Thoracic aorta (tissue), 2 donors: ENCODE measurements at regions not wholly inside any gene's neighbourhood (a gene's known extent, or its start where the extent isn't known, plus 50 kb on each side); places are given as distances from the start of the nearest gene placed in this dataset.

Experiments used
- ATAC-seq: fragments of 150-250 bp; one replicate; pipeline ENCODE4 v1.8.0; 2017; ENCODE audit warnings: low read depth; ENCODE audit not compliant: insufficient number of reproducible peaks, low FRiP score
- DNase-seq: peaks from one replicate; pipeline ENCODE4 v3.0.0-alpha.2; 2020; ENCODE audit warnings: low spot score
- H3K27ac ChIP-seq, 2 donors: fragments of 200-600 bp; sonication (generic); 1 replicate in 1 of 2; 2 replicates in 1 of 2; pipeline ENCODE4 v1.5.1; 2016; ENCODE audit warnings: mild to moderate bottlenecking in 2 of 2, moderate library complexity in 2 of 2
- H3K27me3 ChIP-seq: fragments of 200-600 bp; sonication (generic); replicated peaks from 2 replicates; pipeline ENCODE4 v1.6.0; 2016; ENCODE audit warnings: mild to moderate bottlenecking; ENCODE audit not compliant: insufficient read depth
- H3K36me3 ChIP-seq: fragments of 200-600 bp; sonication (generic); one replicate; pipeline ENCODE4 v1.5.1; 2016
- H3K4me1 ChIP-seq, 2 donors: fragments of 200-600 bp; sonication (generic); 1 replicate in 1 of 2; 2 replicates in 1 of 2; pipeline versions ENCODE4 v1.5.1 to v1.6.0; 2016; ENCODE audit warnings: low read depth in 2 of 2, mild to moderate bottlenecking in 1 of 2; ENCODE audit not compliant: control insufficient read depth in 1 of 2
- H3K4me3 ChIP-seq: fragments of 200-600 bp; sonication (generic); 2 replicates; pipeline ENCODE4 v1.5.1; 2016; ENCODE audit warnings: mild to moderate bottlenecking
- H3K9me3 ChIP-seq: fragments of 200-600 bp; sonication (generic); 2 replicates; pipeline ENCODE4 v1.5.1; 2016
- CTCF ChIP-seq: fragments of 200-600 bp; sonication (generic); IDR thresholded peaks from one replicate; pipeline ENCODE4 v1.5.1; 2019; ENCODE audit warnings: antibody characterized with exemption

DNA sequence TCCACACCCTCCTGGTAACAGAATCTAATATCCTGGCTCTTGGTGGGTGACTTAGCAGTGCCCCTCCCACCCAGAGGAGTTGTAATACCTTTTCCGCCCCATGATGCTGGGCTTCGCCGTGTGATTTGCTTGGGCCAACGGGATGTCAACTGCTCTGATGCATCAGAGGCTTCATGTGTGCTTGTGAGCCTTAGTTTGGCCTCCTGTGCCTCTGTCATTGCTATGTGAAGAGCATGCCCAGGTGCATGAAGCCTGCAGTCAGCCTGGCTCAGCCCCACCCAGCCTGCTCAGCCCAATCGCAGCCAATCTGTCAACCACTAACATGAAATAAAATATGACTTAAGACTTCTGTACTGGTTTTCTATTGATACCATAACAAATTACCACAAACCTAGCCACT is 201.2 kb upstream of the RPL38 start:
- Histone ChIP-seq H3K4me3 (no peak overlapping the region), H3K9me3 (no peaks in the 10 kb centered on the region), H3K27ac (no peak overlapping the region), H3K36me3 (no peaks in the 10 kb centered on the region), H3K4me1 (peaks cover 0 to 21% of the 10 kb centered on the region in 2 donors), H3K27me3 (no peaks in the 10 kb centered on the region)
- TF ChIP-seq CTCF: no peak
- DNase-seq: no peak
- ATAC-seq: no peak

GRCh38 chr17:74004056-74004455 is 199.4 kb upstream of the RPL38 start:
- DNase-seq: no peak
- no peak for ATAC-seq
- TF ChIP-seq CTCF: no peak
- Histone ChIP-seq H3K27me3 (no peaks in the 10 kb centered on the region), H3K36me3 (no peaks in the 10 kb centered on the region), H3K4me3 (no peak overlapping the region), H3K4me1 (peaks cover 0 to 21% of the 10 kb centered on the region in 2 donors), H3K9me3 (no peaks in the 10 kb centered on the region), H3K27ac (no peak overlapping the region)

DNA sequence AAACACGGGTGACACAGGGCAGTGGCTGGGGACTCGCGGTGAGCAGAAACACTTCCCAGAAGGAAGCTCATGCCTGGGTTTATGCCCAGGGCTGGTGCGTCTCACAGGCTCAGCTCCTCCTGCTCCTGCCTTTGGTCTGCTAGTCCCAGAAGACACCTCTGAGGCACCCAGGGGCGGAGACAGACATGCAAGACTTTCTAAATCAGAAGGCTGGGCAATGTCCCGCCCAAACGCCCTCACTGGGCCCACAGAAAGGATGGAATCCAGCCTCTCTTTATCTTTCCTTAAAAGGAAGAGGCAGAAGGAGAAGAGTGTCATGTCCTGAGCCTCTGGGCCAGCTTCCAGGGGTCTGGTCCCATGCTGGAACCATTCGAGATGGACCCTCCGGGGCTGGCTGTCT is 197.7 kb upstream of the RPL38 start:
- ATAC-seq (no peak), DNase-seq (no peak)
- no peaks in the 10 kb centered on the region for H3K27me3 ChIP-seq

DNA sequence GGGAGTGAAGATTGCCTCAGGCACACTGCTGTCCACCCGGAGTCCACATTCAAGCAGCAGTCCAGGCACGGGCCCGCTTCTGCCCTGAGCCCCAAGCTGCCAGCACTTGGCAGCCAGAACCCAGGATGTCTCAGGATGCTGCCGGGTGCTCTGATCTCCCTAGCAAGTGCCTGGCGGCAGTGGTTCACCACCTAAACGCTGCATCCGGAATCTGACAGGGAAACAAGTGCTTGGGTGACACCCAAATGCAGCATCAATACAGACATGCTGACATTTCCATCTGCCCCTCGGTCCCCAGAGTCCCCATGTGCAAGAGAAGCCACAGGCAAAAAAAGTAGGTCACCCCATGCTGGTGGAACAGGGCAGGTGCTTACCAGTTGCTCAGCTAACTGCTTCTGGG is 197.1 kb upstream of the RPL38 start:
- no peak for ATAC-seq
- Histone ChIP-seq H3K4me3 (no peak overlapping the region), H3K27ac (no peak overlapping the region), H3K4me1 (peaks cover 0 to 16% of the 10 kb centered on the region in 2 donors), H3K36me3 (no peaks in the 10 kb centered on the region), H3K27me3 (no peaks in the 10 kb centered on the region), H3K9me3 (no peaks in the 10 kb centered on the region)
- TF ChIP-seq CTCF: no peak
- no peak for DNase-seq

More for the DNA sequence above, 197.7 kb upstream of the RPL38 start:
- Histone ChIP-seq H3K36me3 (no peaks in the 10 kb centered on the region), H3K9me3 (no peaks in the 10 kb centered on the region), H3K4me3 (no peak overlapping the region), H3K4me1 (peaks cover 0 to 21% of the 10 kb centered on the region in 2 donors), H3K27ac (no peak overlapping the region)
- no peak for TF ChIP-seq CTCF

- H3K9me3 ChIP-seq: no peaks in the 10 kb centered on the region
- DNase-seq (no peak), ATAC-seq (no peak)
- H3K4me1 ChIP-seq: no peaks in the 10 kb centered on the region
- H3K36me3 ChIP-seq: no peaks in the 10 kb centered on the region
- H3K27ac ChIP-seq: no peak overlapping the region
- no peaks in the 10 kb centered on the region for H3K27me3 ChIP-seq
- H3K4me3 ChIP-seq: no peak overlapping the region
- TF ChIP-seq CTCF: no peak
Measured at GRCh38 chr17:74008196-74008595, 195.3 kb upstream of the RPL38 start.
